Left ventricle myocardium inferior (tissue), 1 donor: ENCODE measurements at regions not wholly inside any gene's neighbourhood (a gene's known extent, or its start where the extent isn't known, plus 50 kb on each side); places are given as distances from the start of the nearest gene placed in this dataset.

Experiments used
- DNase-seq: peaks from one replicate; pipeline ENCODE4 v3.0.0-alpha.2; 2020
- H3K27ac ChIP-seq: fragments of 200-600 bp; replicated peaks from 2 replicates; pipeline ENCODE4 v1.8.0; 2021
- H3K27me3 ChIP-seq: fragments of 200-600 bp; 2 replicates; pipeline ENCODE4 v1.8.0; 2021; ENCODE audit warnings: low read depth
- H3K36me3 ChIP-seq: fragments of 200-600 bp; 2 replicates; pipeline ENCODE4 v1.8.0; 2021
- H3K4me1 ChIP-seq: fragments of 200-600 bp; 2 replicates; pipeline ENCODE4 v1.8.0; 2021
- H3K4me3 ChIP-seq: fragments of 200-600 bp; 2 replicates; pipeline ENCODE4 v1.8.0; 2021; ENCODE audit warnings: mild to moderate bottlenecking, moderate library complexity
- H3K9me3 ChIP-seq: fragments of 200-600 bp; replicated peaks from 2 replicates; pipeline ENCODE4 v1.8.0; 2021
- intact Hi-C: fragments of 100-400 bp; cut with micrococcal nuclease; formaldehyde crosslinking; loops from one replicate; pipeline ENCODE4 v1.11.0; 2022
- TF ChIP-seq, protein P1 (sequence below): fragments of 200-600 bp; IDR thresholded peaks from 2 replicates; pipeline ENCODE4 v1.8.0; 2021; ENCODE audit warnings: antibody characterized with exemption, mild to moderate bottlenecking, borderline replicate concordance
- donor health status: DM: no; HTN: yes; CAD: no; lungs with severe emphysema.

DNA sequence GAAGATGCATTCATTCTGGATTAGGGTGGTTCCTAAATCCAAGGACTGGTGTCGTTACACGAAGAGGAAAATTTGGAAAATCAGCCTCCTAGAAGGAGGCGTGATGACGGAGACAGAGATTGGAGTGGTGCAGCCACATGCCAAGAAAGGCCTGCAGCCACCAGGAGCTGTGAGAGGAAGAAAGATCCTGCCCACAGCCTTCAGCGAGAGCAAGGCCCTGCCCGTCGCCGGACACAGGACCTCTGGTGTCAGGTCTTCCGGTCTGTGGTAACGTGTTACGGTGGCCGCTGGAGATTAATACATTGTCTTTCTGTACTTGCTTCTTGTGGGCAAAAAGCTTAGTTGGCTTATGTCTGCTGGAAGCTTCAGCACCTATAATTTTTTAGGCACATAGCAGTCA lies 1045.8 kb downstream of the BRD1 start:
- no peak overlapping the region for H3K4me3 ChIP-seq
- intact Hi-C loops = no loop called here
- H3K36me3 ChIP-seq = no peaks in the 10 kb centered on the region
- H3K9me3 ChIP-seq = peaks cover 13% of the 10 kb centered on the region
- H3K4me1 ChIP-seq = no peaks in the 10 kb centered on the region
- H3K27ac ChIP-seq = no peak overlapping the region
- DNase-seq = no peak
- TF ChIP-seq, protein P1, sequence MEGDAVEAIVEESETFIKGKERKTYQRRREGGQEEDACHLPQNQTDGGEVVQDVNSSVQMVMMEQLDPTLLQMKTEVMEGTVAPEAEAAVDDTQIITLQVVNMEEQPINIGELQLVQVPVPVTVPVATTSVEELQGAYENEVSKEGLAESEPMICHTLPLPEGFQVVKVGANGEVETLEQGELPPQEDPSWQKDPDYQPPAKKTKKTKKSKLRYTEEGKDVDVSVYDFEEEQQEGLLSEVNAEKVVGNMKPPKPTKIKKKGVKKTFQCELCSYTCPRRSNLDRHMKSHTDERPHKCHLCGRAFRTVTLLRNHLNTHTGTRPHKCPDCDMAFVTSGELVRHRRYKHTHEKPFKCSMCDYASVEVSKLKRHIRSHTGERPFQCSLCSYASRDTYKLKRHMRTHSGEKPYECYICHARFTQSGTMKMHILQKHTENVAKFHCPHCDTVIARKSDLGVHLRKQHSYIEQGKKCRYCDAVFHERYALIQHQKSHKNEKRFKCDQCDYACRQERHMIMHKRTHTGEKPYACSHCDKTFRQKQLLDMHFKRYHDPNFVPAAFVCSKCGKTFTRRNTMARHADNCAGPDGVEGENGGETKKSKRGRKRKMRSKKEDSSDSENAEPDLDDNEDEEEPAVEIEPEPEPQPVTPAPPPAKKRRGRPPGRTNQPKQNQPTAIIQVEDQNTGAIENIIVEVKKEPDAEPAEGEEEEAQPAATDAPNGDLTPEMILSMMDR = no peak
- H3K27me3 ChIP-seq = peaks cover 36% of the 10 kb centered on the region

DNA sequence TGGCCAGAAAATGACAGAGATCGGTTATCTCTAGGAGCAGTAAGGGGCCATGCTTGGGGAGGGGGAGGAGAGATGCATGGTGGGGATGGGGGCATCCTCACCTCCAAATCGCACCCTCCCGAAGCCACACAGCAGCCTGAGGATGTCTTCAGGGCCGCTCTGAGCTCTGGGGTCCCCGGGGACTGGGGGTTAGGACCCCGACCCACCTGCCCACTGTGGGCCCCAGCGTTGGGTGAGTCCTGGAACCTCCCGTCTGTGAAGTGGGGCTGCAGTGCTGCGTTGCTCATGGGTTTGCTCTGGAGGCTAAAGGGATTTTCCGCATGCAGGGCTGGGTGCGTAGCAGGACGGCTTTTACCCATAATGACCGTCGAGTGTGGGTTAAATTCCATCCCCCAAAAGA lies 1046.3 kb downstream of the BRD1 start:
- Histone ChIP-seq H3K27me3 (peaks cover 31% of the 10 kb centered on the region), H3K4me1 (no peaks in the 10 kb centered on the region), H3K9me3 (peaks cover 18% of the 10 kb centered on the region), H3K4me3 (no peak overlapping the region), H3K36me3 (no peaks in the 10 kb centered on the region), H3K27ac (no peak overlapping the region)
- TF ChIP-seq, protein P1 = no peak
- DNase-seq = no peak
- intact Hi-C loops = no loop called here

DNA sequence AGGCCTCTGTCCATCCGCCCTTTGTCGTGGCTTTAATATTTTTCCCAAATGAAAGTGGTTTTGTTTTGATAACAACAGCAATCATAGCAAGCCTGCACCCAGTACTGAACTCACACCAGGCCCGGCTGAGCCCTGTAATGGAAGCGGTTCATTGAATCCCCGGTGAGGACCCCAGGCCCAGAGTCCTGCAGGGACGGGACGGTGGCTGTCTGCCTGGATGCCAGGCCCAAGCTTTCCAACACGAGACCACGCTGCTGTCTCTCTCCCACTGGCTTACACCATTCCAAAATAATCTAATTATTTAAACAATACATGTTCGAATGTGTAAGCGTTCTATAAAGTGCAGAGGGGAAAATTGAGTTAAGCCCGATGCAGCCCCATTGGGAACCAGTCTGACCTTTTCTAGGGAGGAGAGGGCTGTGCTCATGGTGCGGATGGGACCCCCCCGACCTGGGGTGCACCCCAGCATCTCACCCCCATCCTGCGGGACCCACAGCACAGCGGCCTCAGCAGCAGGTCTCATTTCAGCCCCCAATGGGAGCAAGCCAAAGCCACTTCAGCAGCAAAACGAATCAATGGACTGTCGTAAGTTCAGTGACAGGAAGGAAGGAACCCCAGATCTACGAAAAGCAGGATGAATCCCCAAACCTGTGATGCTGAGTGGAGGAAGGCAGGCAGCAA lies 1046.9 kb downstream of the BRD1 start:
- H3K9me3 ChIP-seq = peaks cover 24% of the 10 kb centered on the region
- peaks cover 28% of the 10 kb centered on the region for H3K27me3 ChIP-seq
- DNase-seq = no peak
- H3K4me3 ChIP-seq = no peak overlapping the region
- H3K4me1 ChIP-seq = no peaks in the 10 kb centered on the region
- intact Hi-C loops = no loop called here
- H3K36me3 ChIP-seq = no peaks in the 10 kb centered on the region
- no peak overlapping the region for H3K27ac ChIP-seq
- TF ChIP-seq, protein P1 = no peak

DNA sequence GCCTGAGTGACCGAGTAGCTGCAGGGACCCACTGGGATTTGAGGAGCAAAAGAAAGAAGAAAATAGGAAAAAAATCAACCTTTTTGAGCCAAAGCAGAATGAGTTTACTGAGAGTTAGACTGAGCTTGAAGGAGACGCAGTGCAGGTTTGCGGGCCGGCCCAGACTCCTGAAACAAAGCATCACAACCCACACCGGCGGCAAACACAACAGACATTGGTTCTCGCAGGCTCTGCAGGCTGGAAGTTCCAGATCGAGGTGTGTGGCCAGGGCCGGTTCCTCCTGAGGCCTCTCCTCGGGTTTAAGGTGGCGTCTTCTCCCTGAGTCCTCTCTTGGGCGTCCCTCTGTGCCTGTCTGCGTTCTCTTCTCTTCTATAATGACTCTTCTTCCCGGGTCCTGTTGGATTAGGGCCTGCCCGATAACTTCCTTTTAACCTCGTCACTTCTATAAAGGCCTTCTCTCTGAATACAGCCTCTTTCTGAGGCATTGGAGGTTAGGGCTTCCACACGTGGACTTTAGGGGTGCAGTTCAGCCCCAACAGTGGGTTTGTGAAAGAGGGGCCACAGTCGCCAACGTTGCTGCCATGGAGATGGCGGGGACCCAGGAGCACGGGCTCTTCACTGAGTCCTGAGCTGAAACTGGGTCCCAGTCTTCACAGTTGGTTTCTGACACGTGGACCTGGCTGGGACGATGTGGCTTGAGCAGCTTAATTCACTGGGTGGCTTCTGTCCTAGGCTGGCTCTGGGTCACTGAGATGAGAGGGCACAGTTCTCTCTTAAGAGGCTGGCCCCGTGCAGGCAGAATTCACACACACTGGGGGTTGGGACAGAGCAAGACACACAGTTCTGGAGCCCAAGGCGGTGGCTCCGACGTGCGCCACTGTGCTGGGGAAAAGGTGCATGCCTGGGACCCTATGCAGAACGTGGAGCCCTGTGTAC lies 1047.7 kb downstream of the BRD1 start:
- Histone ChIP-seq H3K4me1 (no peaks in the 10 kb centered on the region), H3K27me3 (peaks cover 28% of the 10 kb centered on the region), H3K9me3 (peaks cover 27% of the 10 kb centered on the region), H3K4me3 (no peak overlapping the region), H3K36me3 (no peaks in the 10 kb centered on the region), H3K27ac (no peak overlapping the region)
- no peak for DNase-seq
- intact Hi-C loops = no loop called here
- TF ChIP-seq, protein P1 = no peak

DNA sequence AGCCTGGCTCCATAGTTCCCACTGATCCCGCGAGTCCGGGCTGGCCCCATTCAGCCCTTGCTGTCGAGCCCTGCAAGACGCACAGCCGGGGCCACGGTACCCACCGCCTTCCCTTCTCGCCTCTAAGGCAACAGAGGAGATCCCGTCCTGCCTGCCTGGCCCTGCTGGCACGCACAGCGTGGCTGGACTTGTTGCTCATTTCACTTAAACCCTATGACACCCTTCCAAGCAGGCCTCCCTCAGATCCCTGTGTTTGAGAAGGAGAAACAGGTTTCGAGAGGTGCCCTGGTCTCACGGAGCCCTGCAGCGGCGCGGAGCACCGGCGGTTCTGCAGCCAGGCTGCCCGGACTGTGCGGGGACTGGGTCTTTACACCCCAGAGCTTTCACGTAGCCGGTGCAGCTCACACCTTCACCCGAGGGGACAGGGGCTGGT lies 1048.4 kb downstream of the BRD1 start:
- intact Hi-C loops = no loop called here
- H3K36me3 ChIP-seq = no peaks in the 10 kb centered on the region
- H3K4me1 ChIP-seq = no peaks in the 10 kb centered on the region
- no peak overlapping the region for H3K4me3 ChIP-seq
- peaks cover 27% of the 10 kb centered on the region for H3K9me3 ChIP-seq
- no peak overlapping the region for H3K27ac ChIP-seq
- no peak for DNase-seq
- TF ChIP-seq, protein P1 = no peak
- H3K27me3 ChIP-seq = peaks cover 28% of the 10 kb centered on the region
